ENCODE measurements at regions not wholly inside any gene's neighbourhood (a gene's known extent, or its start where the extent isn't known, plus 50 kb on each side); places are given as distances from the start of the nearest gene placed in this dataset.

DNA sequence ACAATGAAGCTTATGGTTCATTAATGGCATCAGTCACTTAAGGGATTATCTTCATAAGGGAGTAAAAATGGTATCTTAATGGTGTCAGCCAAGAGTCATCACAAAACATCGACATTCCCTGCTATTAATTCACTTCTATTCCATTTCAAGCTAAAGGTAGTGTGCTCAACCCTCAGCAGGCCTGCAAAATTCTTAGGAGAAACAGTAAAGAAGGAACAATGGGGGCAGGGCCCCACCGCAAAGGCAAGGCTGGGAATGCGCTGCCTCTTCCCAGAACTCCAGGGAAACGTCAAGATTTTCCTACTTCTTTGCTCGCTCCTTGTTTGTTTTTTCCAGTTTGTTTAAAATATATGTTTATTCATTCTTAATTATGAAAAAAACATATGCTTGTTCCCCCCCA is 187.3 kb upstream of the TSC22D2 start:
- H3K27me3 ChIP-seq (ENCODE audit: insufficient read depth, low read depth) = no peaks in the 10 kb centered on the region
- no peaks in the 10 kb centered on the region for H3K79me2 ChIP-seq (ENCODE audit: insufficient read depth, low read depth)
- H3K27ac ChIP-seq = no peak overlapping the region
- TF ChIP-seq, protein P1, sequence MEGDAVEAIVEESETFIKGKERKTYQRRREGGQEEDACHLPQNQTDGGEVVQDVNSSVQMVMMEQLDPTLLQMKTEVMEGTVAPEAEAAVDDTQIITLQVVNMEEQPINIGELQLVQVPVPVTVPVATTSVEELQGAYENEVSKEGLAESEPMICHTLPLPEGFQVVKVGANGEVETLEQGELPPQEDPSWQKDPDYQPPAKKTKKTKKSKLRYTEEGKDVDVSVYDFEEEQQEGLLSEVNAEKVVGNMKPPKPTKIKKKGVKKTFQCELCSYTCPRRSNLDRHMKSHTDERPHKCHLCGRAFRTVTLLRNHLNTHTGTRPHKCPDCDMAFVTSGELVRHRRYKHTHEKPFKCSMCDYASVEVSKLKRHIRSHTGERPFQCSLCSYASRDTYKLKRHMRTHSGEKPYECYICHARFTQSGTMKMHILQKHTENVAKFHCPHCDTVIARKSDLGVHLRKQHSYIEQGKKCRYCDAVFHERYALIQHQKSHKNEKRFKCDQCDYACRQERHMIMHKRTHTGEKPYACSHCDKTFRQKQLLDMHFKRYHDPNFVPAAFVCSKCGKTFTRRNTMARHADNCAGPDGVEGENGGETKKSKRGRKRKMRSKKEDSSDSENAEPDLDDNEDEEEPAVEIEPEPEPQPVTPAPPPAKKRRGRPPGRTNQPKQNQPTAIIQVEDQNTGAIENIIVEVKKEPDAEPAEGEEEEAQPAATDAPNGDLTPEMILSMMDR (conservative IDR thresholded peaks at IDR 0.05; ENCODE audit: low read depth, low read length) = no peak
- H3K4me1 ChIP-seq (ENCODE audit: low read depth, poor library complexity, severe bottlenecking) = peaks cover 32% of the 10 kb centered on the region
- peak overlapping the region; percentile 61 for H3K4me2 ChIP-seq
- peak overlapping the region; percentile 48; the same call in 1 of the 2 replicates for H2AFZ ChIP-seq (ENCODE audit: low read depth)
- no peak overlapping the region for H3K4me3 ChIP-seq (IDR thresholded peaks at IDR 0.05; ENCODE audit: insufficient read depth, low read depth, low read length)
- no peaks in the 10 kb centered on the region for H3K36me3 ChIP-seq (ENCODE audit: insufficient read depth)
- no peaks in the 10 kb centered on the region for H4K20me1 ChIP-seq (ENCODE audit: insufficient read depth)
- H3K9ac ChIP-seq = no peak overlapping the region

DNA sequence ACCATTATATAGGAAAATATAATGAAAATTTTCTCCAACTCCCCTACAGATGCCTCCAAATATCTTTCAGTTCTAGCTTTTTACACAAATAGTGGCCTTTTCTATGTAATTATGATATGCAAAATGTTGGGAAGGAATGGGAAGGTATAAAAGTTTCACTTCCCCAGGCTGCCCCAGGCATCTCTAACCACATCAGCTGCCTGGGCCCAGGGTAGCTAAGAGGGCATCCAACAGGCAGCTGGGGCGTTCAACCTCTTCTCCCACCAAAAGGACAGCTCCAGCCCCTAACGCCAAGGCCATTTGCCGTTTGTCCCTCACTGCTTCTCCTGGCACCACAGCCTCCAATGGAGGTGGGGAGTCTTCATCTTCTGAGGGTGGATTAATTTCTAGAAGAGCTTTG is 188.1 kb upstream of the TSC22D2 start:
- Histone ChIP-seq H3K4me1 (ENCODE audit: low read depth, poor library complexity, severe bottlenecking) (peaks cover 39% of the 10 kb centered on the region), H3K4me2 (no peak overlapping the region), H4K20me1 (ENCODE audit: insufficient read depth) (no peaks in the 10 kb centered on the region), H3K36me3 (ENCODE audit: insufficient read depth) (no peaks in the 10 kb centered on the region), H3K79me2 (ENCODE audit: insufficient read depth, low read depth) (no peaks in the 10 kb centered on the region), H3K27me3 (ENCODE audit: insufficient read depth, low read depth) (no peaks in the 10 kb centered on the region), H3K9ac (no peak overlapping the region), H3K27ac (no peak overlapping the region), H3K4me3 (IDR thresholded peaks at IDR 0.05; ENCODE audit: insufficient read depth, low read depth, low read length) (no peak overlapping the region), H2AFZ (ENCODE audit: low read depth) (no peak overlapping the region)
- TF ChIP-seq, protein P1 (conservative IDR thresholded peaks at IDR 0.05; ENCODE audit: low read depth, low read length) = no peak

DNA sequence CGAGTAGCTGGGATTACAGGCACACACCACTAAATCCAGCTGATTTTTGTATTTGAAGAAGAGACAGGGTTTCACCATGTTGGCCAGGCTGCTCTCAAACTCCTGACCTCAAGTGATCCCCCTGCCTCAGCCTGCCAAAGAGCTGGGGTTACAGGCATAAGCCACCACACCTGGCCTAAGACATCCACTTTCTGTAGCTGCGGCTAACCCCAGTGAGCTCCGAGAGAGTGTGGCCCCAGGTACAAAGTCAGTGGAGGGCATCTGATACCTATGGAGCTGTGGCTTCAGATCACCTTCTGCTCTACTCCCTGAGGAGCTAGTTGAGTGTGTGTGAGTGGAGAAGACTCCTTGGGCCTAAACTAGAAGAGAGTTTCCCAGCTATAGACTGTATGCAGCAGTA is 189.3 kb upstream of the TSC22D2 start:
- H3K4me1 ChIP-seq (ENCODE audit: low read depth, poor library complexity, severe bottlenecking) = peaks cover 39% of the 10 kb centered on the region
- H3K4me2 ChIP-seq = no peak overlapping the region
- no peaks in the 10 kb centered on the region for H3K36me3 ChIP-seq (ENCODE audit: insufficient read depth)
- H3K4me3 ChIP-seq (IDR thresholded peaks at IDR 0.05; ENCODE audit: insufficient read depth, low read depth, low read length) = no peak overlapping the region
- H3K27me3 ChIP-seq (ENCODE audit: insufficient read depth, low read depth) = no peaks in the 10 kb centered on the region
- no peaks in the 10 kb centered on the region for H4K20me1 ChIP-seq (ENCODE audit: insufficient read depth)
- no peak overlapping the region for H3K9ac ChIP-seq
- TF ChIP-seq, protein P1 (conservative IDR thresholded peaks at IDR 0.05; ENCODE audit: low read depth, low read length) = no peak
- no peaks in the 10 kb centered on the region for H3K79me2 ChIP-seq (ENCODE audit: insufficient read depth, low read depth)
- H3K27ac ChIP-seq = no peak overlapping the region
- H2AFZ ChIP-seq (ENCODE audit: low read depth) = no peak overlapping the region

DNA sequence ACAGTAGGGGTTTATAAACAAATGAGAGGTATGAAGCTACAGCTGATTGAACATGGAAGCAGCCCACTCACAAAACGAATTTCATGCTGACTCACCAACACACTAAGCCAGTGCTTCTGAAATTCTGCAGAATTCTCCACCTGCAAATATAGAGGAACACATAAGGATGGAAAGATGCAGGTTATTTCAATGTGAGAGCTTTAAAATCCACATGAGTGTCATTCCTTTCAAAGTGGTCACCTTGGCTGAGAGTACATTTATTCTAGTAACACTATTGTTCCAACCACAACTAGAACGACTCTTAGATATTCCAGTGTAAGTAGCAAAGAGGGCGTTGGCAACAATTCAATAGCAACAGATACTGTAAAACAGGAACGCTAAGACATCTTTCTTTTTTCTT is 189.9 kb upstream of the TSC22D2 start:
- Histone ChIP-seq H3K27ac (no peak overlapping the region), H3K4me2 (no peak overlapping the region), H3K36me3 (ENCODE audit: insufficient read depth) (no peaks in the 10 kb centered on the region), H3K4me1 (ENCODE audit: low read depth, poor library complexity, severe bottlenecking) (peaks cover 39% of the 10 kb centered on the region), H3K79me2 (ENCODE audit: insufficient read depth, low read depth) (no peaks in the 10 kb centered on the region), H3K27me3 (ENCODE audit: insufficient read depth, low read depth) (no peaks in the 10 kb centered on the region), H3K9ac (no peak overlapping the region), H3K4me3 (IDR thresholded peaks at IDR 0.05; ENCODE audit: insufficient read depth, low read depth, low read length) (no peak overlapping the region), H2AFZ (ENCODE audit: low read depth) (no peak overlapping the region), H4K20me1 (ENCODE audit: insufficient read depth) (no peaks in the 10 kb centered on the region)
- TF ChIP-seq, protein P1 (conservative IDR thresholded peaks at IDR 0.05; ENCODE audit: low read depth, low read length) = no peak

Data from KMS-11 (cell line).